HepG2 (cell line): ENCODE measurements at regions not wholly inside any gene's neighbourhood (a gene's known extent, or its start where the extent isn't known, plus 50 kb on each side); places are given as distances from the start of the nearest gene placed in this dataset.

Source experiments
- ATAC-seq: fragments of 200-7000 bp; cut with Tn5 transposase; 3 replicates; pipeline ENCODE4 v1.9.1; 2020; ENCODE audit warnings: mild to moderate bottlenecking, moderate library complexity
- BruUV-seq: library from RNA; stranded (reverse); fragments of 400-500 nt; replicated peaks from 2 replicates; lab custom pipeline; 2021; lab: Mats Ljungman, UMichigan
- CTCF ChIA-PET: fragments of 300-600 bp; formaldehyde crosslinking; extraction: SDS; loops from one replicate; lab custom pipeline; 2021; ENCODE audit warnings: low total read pairs, inconsistent platforms, low intra/inter-chr PET ratio; lab: Yijun Ruan, JAX
- POLR2A ChIA-PET: fragments of 350-600 bp; sonication (Branson Sonifier 250); formaldehyde crosslinking; loops from one replicate; lab custom pipeline; 2020; ENCODE audit warnings: antibody characterized with exemption, inconsistent platforms; lab: Yijun Ruan, JAX
- DNase-seq: peaks from one replicate; pipeline ENCODE4 v3.0.0-alpha.2; 2015; ENCODE audit warnings: low spot score
- FAIRE-seq: peaks from 3 replicates; lab custom pipeline; 2011; peaks lifted over from hg19 to GRCh38; lab: Jason Lieb, UNC
- H2AFZ ChIP-seq: one replicate; pipeline ENCODE4 v1.6.1; 2011; ENCODE audit warnings: low read length, inconsistent platforms
- H3K27ac ChIP-seq: fragments of 300-600 bp; 3 replicates; pipeline ENCODE4 v1.8.0; 2011; ENCODE audit warnings: mixed run types, mild to moderate bottlenecking, mixed read lengths, low read length, inconsistent platforms; ENCODE audit not compliant: insufficient read depth; ENCODE audit errors: extremely low read length
- H3K27me3 ChIP-seq, 2 experiments: fragments of 200-600 bp in 1 of 2; 2 replicates in 1 of 2; 3 replicates in 1 of 2; pipeline versions ENCODE4 v1.6.0 to v1.8.0; 2011; ENCODE audit warnings: low read length in 2 of 2, mild to moderate bottlenecking in 2 of 2, moderate library complexity in 2 of 2, inconsistent platforms in 1 of 2; ENCODE audit not compliant: insufficient read depth in 2 of 2, control insufficient read depth in 1 of 2
- H3K36me3 ChIP-seq, 2 experiments: fragments of 200-600 bp in 1 of 2; replicated peaks in 1 of 2; 2 replicates in 1 of 2; 3 replicates in 1 of 2; pipeline versions ENCODE4 v1.5.1 to v1.8.0; 2011; ENCODE audit warnings: low read length in 2 of 2, inconsistent platforms in 1 of 2; ENCODE audit not compliant: insufficient read depth in 2 of 2, control insufficient read depth in 1 of 2
- H3K4me1 ChIP-seq: 2 replicates; pipeline ENCODE4 v1.5.1; 2012; ENCODE audit warnings: low read length, inconsistent platforms; ENCODE audit not compliant: insufficient read depth
- H3K4me2 ChIP-seq: 2 replicates; pipeline ENCODE4 v1.6.0; 2011; ENCODE audit warnings: low read depth, low read length, inconsistent platforms
- H3K4me3 ChIP-seq, 3 experiments: fragments of 200-600 bp in 1 of 3; sonication (generic), shearing (Covaris generic) in 1 of 3; replicated peaks in 1 of 3; 2 replicates each; pipeline ENCODE4 v1.5.1; 2011 to 2016; ENCODE audit warnings: low read length in 3 of 3, inconsistent platforms in 2 of 3, low read depth in 2 of 3, mild to moderate bottlenecking in 2 of 3, control low read depth in 1 of 3, mixed read lengths in 1 of 3; ENCODE audit not compliant: insufficient read depth in 1 of 3
- H3K79me2 ChIP-seq: one replicate; pipeline ENCODE4 v1.6.1; 2011; ENCODE audit warnings: low read length, inconsistent platforms; ENCODE audit not compliant: insufficient read depth
- H3K9ac ChIP-seq: 2 replicates; pipeline ENCODE4 v1.6.0; 2011; ENCODE audit warnings: mild to moderate bottlenecking, low read depth, low read length, inconsistent platforms; ENCODE audit not compliant: insufficient read depth
- H3K9me3 ChIP-seq: 2 replicates; pipeline ENCODE4 v1.5.1; 2012; ENCODE audit warnings: mild to moderate bottlenecking, low read length
- H4K20me1 ChIP-seq: 2 replicates; pipeline ENCODE4 v1.6.0; 2011; ENCODE audit warnings: inconsistent platforms, mild to moderate bottlenecking, low read length, moderate library complexity; ENCODE audit not compliant: insufficient read depth
- CREM ChIP-seq, 2 experiments: sonication (generic) in 1 of 2; formaldehyde crosslinking in 1 of 2; IDR thresholded peaks; 2 replicates each; pipeline versions ENCODE4 v1.4.0 to v1.6.1; 2016 to 2020; ENCODE audit warnings: antibody characterized with exemption in 1 of 2, mild to moderate bottlenecking in 1 of 2, missing genetic modification reagents in 1 of 2
- EED ChIP-seq: sonication (generic); formaldehyde crosslinking; IDR thresholded peaks from 2 replicates; pipeline ENCODE4 v1.5.0; 2020; ENCODE audit warnings: mild to moderate bottlenecking, missing genetic modification reagents
- ELK4 ChIP-seq: sonication (generic); formaldehyde crosslinking; IDR thresholded peaks from 2 replicates; pipeline ENCODE4 v1.9.0; 2021; ENCODE audit warnings: missing genetic modification reagents, borderline replicate concordance
- HHEX ChIP-seq: IDR thresholded peaks from 2 replicates; pipeline ENCODE4 v1.6.1; 2016; ENCODE audit warnings: control low read depth
- MEIS2 ChIP-seq: sonication (generic); formaldehyde crosslinking; IDR thresholded peaks from 2 replicates; pipeline ENCODE4 v1.9.0; 2021; ENCODE audit warnings: mild to moderate bottlenecking, missing genetic modification reagents
- MLX ChIP-seq: IDR thresholded peaks from 2 replicates; pipeline ENCODE4 v1.6.1; 2016
- NPAS2 ChIP-seq: sonication (generic); formaldehyde crosslinking; IDR thresholded peaks from 2 replicates; pipeline ENCODE4 v1.8.0; 2022; ENCODE audit warnings: mild to moderate bottlenecking, missing genetic modification reagents, borderline replicate concordance
- PHF8 ChIP-seq: sonication (generic); formaldehyde crosslinking; IDR thresholded peaks from 2 replicates; pipeline ENCODE4 v1.5.0; 2020; ENCODE audit warnings: missing genetic modification reagents
- RBFOX2 ChIP-seq: fragments of 200-400 bp; formaldehyde crosslinking; IDR thresholded peaks from 2 replicates; pipeline ENCODE4 v1.6.1; 2017; ENCODE audit warnings: low read depth, mild to moderate bottlenecking, low read length
- SMAD3 ChIP-seq: sonication (generic); formaldehyde crosslinking; IDR thresholded peaks from 2 replicates; pipeline ENCODE4 v1.4.0; 2020; ENCODE audit warnings: missing genetic modification reagents
- SRSF9 ChIP-seq: fragments of 200-400 bp; formaldehyde crosslinking; IDR thresholded peaks from 2 replicates; pipeline ENCODE4 v1.6.1; 2018; ENCODE audit warnings: borderline replicate concordance, mild to moderate bottlenecking, low read depth, low read length; ENCODE audit not compliant: insufficient read depth, poor library complexity, severe bottlenecking
- THAP11 ChIP-seq: IDR thresholded peaks from 2 replicates; pipeline ENCODE4 v1.6.1; 2016; ENCODE audit warnings: missing biosample characterization, missing genetic modification reagents
- ZNF674 ChIP-seq: sonication (generic); formaldehyde crosslinking; IDR thresholded peaks from 2 replicates; pipeline ENCODE4 v1.5.0; 2020; ENCODE audit warnings: low read depth, mild to moderate bottlenecking, missing genetic modification reagents
- ZNF713 ChIP-seq: sonication (generic); formaldehyde crosslinking; IDR thresholded peaks from 2 replicates; pipeline ENCODE4 v1.4.0; 2020; ENCODE audit warnings: mild to moderate bottlenecking, missing genetic modification reagents
- ZNF83 ChIP-seq: sonication (generic); formaldehyde crosslinking; IDR thresholded peaks from 2 replicates; pipeline ENCODE4 v1.4.0; 2020; ENCODE audit warnings: missing genetic modification reagents, mild to moderate bottlenecking, borderline replicate concordance
- WGBS: methylation state at CpG from one replicate; pipeline ENCODE4 v1.1.6; 2017; ENCODE audit warnings: low lambda C conversion rate; 5-methylcytosine and 5-hydroxymethylcytosine counted together
- in situ Hi-C: cut with HindIII; loops from 2 replicates; pipeline ENCODE4 v1.10.0; 2017; ENCODE audit warnings: low pct_unique_long_range_greater_than_20kb; ENCODE audit not compliant: extremely low pct_ligation_motif_present
- intact Hi-C: fragments of 100-400 bp; cut with micrococcal nuclease; formaldehyde crosslinking; loops from one replicate; pipeline ENCODE4 v1.10.0; 2022; ENCODE audit not compliant: unreplicated experiment

- CTCF ChIA-PET, result no interaction called here
- H3K27ac ChIP-seq, result no peak overlapping the region
- 27% methylated on average over 3 of the region's 3 CpGs for WGBS
- FAIRE-seq (no peak), DNase-seq (no peak), ATAC-seq (no peak)
- TF ChIP-seq PHF8 (CRISPR knock-in tag) (no peak), ZNF713 (CRISPR knock-in tag) (no peak), MLX (CRISPR knock-in tag) (no peak), MEIS2 (CRISPR knock-in tag) (no peak), SRSF9 (no peak), ZNF674 (CRISPR knock-in tag) (no peak), EED (CRISPR knock-in tag) (no peak), CREM (IDR thresholded peaks at IDR 0.05) (no peak), CREM (CRISPR knock-in tag; IDR thresholded peaks at IDR 0.05) (no peak), ZNF83 (CRISPR knock-in tag) (no peak), RBFOX2 (no peak), HHEX (CRISPR knock-in tag) (no peak), SMAD3 (CRISPR knock-in tag) (no peak), ELK4 (no peak), NPAS2 (CRISPR knock-in tag) (no peak), THAP11 (CRISPR knock-in tag) (no peak)
- no TSS peak for BruUV-seq
- H4K20me1 ChIP-seq, result no peaks in the 10 kb centered on the region
- POLR2A ChIA-PET, result no interaction called here
- no peak overlapping the region for H3K9ac ChIP-seq
- H2AFZ ChIP-seq, result no peak overlapping the region
- in situ Hi-C loops (no loop called here), intact Hi-C loops (no loop called here)
- peaks cover 76% of the 10 kb centered on the region for H3K9me3 ChIP-seq
- H3K27me3 ChIP-seq, result no peaks in the 10 kb centered on the region
- H3K4me2 ChIP-seq, result no peak overlapping the region
- H3K4me3 ChIP-seq, result no peak overlapping the region
- H3K36me3 ChIP-seq, result no peaks in the 10 kb centered on the region
- H3K79me2 ChIP-seq, result no peaks in the 10 kb centered on the region
- no peaks in the 10 kb centered on the region for H3K4me1 ChIP-seq
Observed at GRCh38 chr9:11931751-11932150, 761.4 kb upstream of the TYRP1 start.
